Endothelial cell of umbilical vein (primary cell): ENCODE measurements at regions not wholly inside any gene's neighbourhood (a gene's known extent, or its start where the extent isn't known, plus 50 kb on each side); places are given as distances from the start of the nearest gene placed in this dataset.

Source experiments
- BruUV-seq: library from RNA; stranded (reverse); fragments of 400-500 nt; replicated peaks from 2 replicates; lab custom pipeline; 2021; lab: Mats Ljungman, UMichigan
- CTCF ChIA-PET: fragments of 300-600, 350-600 bp; sonication (Branson Sonifier 250); formaldehyde crosslinking; loops from one replicate; lab custom pipeline; 2021; ENCODE audit warnings: antibody characterized with exemption, inconsistent platforms; lab: Charles Lee
- POLR2A ChIA-PET: fragments of 300-600, 350-600 bp; sonication (Branson Sonifier 250); formaldehyde crosslinking; loops from one replicate; lab custom pipeline; 2021; ENCODE audit warnings: antibody characterized with exemption, inconsistent platforms; lab: Charles Lee
- DNase-seq: peaks from one replicate; pipeline ENCODE4 v3.0.0-alpha.2; 2011; ENCODE audit warnings: low read depth, low spot score
- FAIRE-seq: peaks from 2 replicates; lab custom pipeline; 2011; peaks lifted over from hg19 to GRCh38; lab: Jason Lieb, UNC
- H2AFZ ChIP-seq: 2 replicates; pipeline ENCODE4 v1.6.0; 2012; ENCODE audit warnings: low read depth, low read length, control low read depth, inconsistent platforms
- H3K27ac ChIP-seq: 2 replicates; pipeline ENCODE4 v1.5.1; 2011; ENCODE audit warnings: low read depth, mild to moderate bottlenecking, control low read depth, low read length, moderate library complexity; ENCODE audit not compliant: insufficient read depth
- H3K27me3 ChIP-seq, 2 experiments: 2 replicates each; pipeline versions ENCODE4 v1.6.0 to v1.6.1; 2011; ENCODE audit warnings: low read length in 2 of 2, mixed read lengths in 1 of 2; ENCODE audit not compliant: control insufficient read depth in 2 of 2, insufficient read depth in 2 of 2
- H3K36me3 ChIP-seq, 2 experiments: 2 replicates in 1 of 2; 3 replicates in 1 of 2; pipeline ENCODE4 v1.5.1; 2011; ENCODE audit warnings: low read length in 2 of 2, mild to moderate bottlenecking in 1 of 2, moderate library complexity in 1 of 2; ENCODE audit not compliant: control insufficient read depth in 2 of 2, insufficient read depth in 2 of 2; ENCODE audit errors: extremely low read depth in 1 of 2
- H3K4me1 ChIP-seq: 3 replicates; pipeline ENCODE4 v1.5.1; 2011; ENCODE audit warnings: mild to moderate bottlenecking, low read length; ENCODE audit not compliant: control insufficient read depth, insufficient read depth; ENCODE audit errors: extremely low read depth
- H3K4me2 ChIP-seq: 2 replicates; pipeline ENCODE4 v1.6.1; 2011; ENCODE audit warnings: low read length, control low read depth, mixed read lengths; ENCODE audit not compliant: insufficient read depth
- H3K4me3 ChIP-seq, 3 experiments: fragments of 200-600 bp in 1 of 3; sonication (generic), shearing (Covaris generic) in 1 of 3; replicated peaks in 1 of 3; 2 replicates each; pipeline ENCODE4 v1.5.1; 2011 to 2016; ENCODE audit warnings: control low read depth in 3 of 3, low read length in 3 of 3, mild to moderate bottlenecking in 2 of 3, inconsistent platforms in 1 of 3, low read depth in 1 of 3, moderate library complexity in 1 of 3; ENCODE audit not compliant: insufficient read depth in 1 of 3
- H3K79me2 ChIP-seq: 2 replicates; pipeline ENCODE4 v1.6.0; 2012; ENCODE audit warnings: low read length, inconsistent platforms; ENCODE audit not compliant: control insufficient read depth, insufficient read depth
- H3K9ac ChIP-seq: replicated peaks from 2 replicates; pipeline ENCODE3; 2011; ENCODE audit warnings: low read length, control low read depth; ENCODE audit not compliant: insufficient read depth; ENCODE audit errors: extremely low read depth
- H3K9me1 ChIP-seq: replicated peaks from 3 replicates; pipeline ENCODE4 v1.6.0; 2011; ENCODE audit warnings: mild to moderate bottlenecking, low read length; ENCODE audit not compliant: control insufficient read depth, insufficient read depth; ENCODE audit errors: extremely low read depth
- H3K9me3 ChIP-seq: replicated peaks from 2 replicates; pipeline ENCODE4 v1.5.1; 2012; ENCODE audit warnings: low read length, inconsistent platforms; ENCODE audit not compliant: control insufficient read depth, insufficient read depth
- H4K20me1 ChIP-seq: replicated peaks from 2 replicates; pipeline ENCODE3; 2011; ENCODE audit warnings: mild to moderate bottlenecking, low read length; ENCODE audit not compliant: control insufficient read depth, insufficient read depth; ENCODE audit errors: extremely low read depth
- CTCF ChIP-seq, 2 donors: IDR thresholded peaks; 1 replicate in 1 of 2; 2 replicates in 1 of 2; pipeline ENCODE4 v1.5.1; 2011; ENCODE audit warnings: low read length in 2 of 2, mild to moderate bottlenecking in 2 of 2, moderate library complexity in 2 of 2, control low read depth in 1 of 2, inconsistent platforms in 1 of 2, low read depth in 1 of 2; ENCODE audit not compliant: insufficient read depth in 1 of 2; ENCODE audit errors: extremely low read depth in 1 of 2
- EZH2 ChIP-seq: IDR thresholded peaks from 2 replicates; pipeline ENCODE4 v1.6.1; 2012; ENCODE audit warnings: borderline replicate concordance, low read depth, mild to moderate bottlenecking, moderate library complexity, low read length, inconsistent platforms; ENCODE audit not compliant: severe bottlenecking
- FOS ChIP-seq: IDR thresholded peaks from 2 replicates; pipeline ENCODE4 v1.6.1; 2011; ENCODE audit warnings: mild to moderate bottlenecking, low read length, moderate library complexity, borderline replicate concordance; ENCODE audit not compliant: insufficient read depth
- GATA2 ChIP-seq: IDR thresholded peaks from 2 replicates; pipeline ENCODE4 v1.7.0; 2011; ENCODE audit warnings: low read depth, mild to moderate bottlenecking, moderate library complexity, mixed read lengths, low read length; ENCODE audit not compliant: insufficient read length, insufficient read depth
- JUN ChIP-seq: IDR thresholded peaks from 2 replicates; pipeline ENCODE4 v1.6.1; 2011; ENCODE audit warnings: borderline replicate concordance, low read depth; ENCODE audit not compliant: insufficient read length, insufficient read depth
- MYC ChIP-seq: IDR thresholded peaks from one replicate; pipeline ENCODE4 v1.6.1; 2011; ENCODE audit warnings: mild to moderate bottlenecking, low read depth, low read length
- POLR2A ChIP-seq: IDR thresholded peaks from 2 replicates; pipeline ENCODE4 v1.6.1; 2012; ENCODE audit warnings: low read depth, mild to moderate bottlenecking, control low read depth, low read length
- POLR2AphosphoS5 ChIP-seq: IDR thresholded peaks from 2 replicates; pipeline ENCODE4 v1.6.1; 2012; ENCODE audit warnings: low read depth, mild to moderate bottlenecking, control low read depth, low read length, moderate library complexity; ENCODE audit not compliant: insufficient read depth
- dilution Hi-C: fragments of 300-500 bp; cut with MboI; formaldehyde crosslinking; loops from one replicate; pipeline ENCODE4 v1.15.0; 2019; ENCODE audit warnings: low sequenced_read_pairs; ENCODE audit not compliant: extremely low pct_ligation_motif_present
- intact Hi-C: fragments of 100-400 bp; cut with micrococcal nuclease; formaldehyde crosslinking; loops from one replicate; pipeline ENCODE4 v1.10.0; 2022
- TF ChIP-seq, protein P1 (sequence below): IDR thresholded peaks from 2 replicates; pipeline ENCODE4 v1.6.1; 2011; ENCODE audit not compliant: insufficient read depth, insufficient read length

DNA sequence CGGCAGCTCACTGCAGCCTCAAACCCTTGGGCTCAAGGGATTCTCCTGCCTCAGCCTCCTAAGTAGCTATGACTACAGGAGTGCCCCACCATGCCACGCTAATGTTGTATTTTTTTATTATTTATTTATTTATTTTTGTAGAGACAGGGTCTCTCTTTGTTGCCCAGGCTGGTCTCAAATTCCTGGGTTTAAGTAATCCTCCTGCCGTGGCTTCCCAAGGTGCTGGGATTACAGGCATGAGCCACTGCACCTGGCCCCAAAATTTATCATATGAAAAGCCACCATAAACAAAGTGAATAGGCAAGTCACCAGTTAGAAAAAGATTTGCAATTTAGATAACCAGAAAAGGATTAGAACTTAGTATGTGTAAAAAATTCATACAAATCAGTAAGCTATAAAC, 138.6 kb upstream of the NCK2 start:
- H4K20me1 ChIP-seq, result no peaks in the 10 kb centered on the region
- no peaks in the 10 kb centered on the region for H3K36me3 ChIP-seq
- H3K9ac ChIP-seq, result no peak overlapping the region
- DNase-seq, result no peak
- TF ChIP-seq POLR2A, result no peak
- no peak for TF ChIP-seq FOS
- TF ChIP-seq EZH2, result no peak
- no peak for TF ChIP-seq MYC
- no peak for TF ChIP-seq JUN
- TF ChIP-seq, protein P1, sequence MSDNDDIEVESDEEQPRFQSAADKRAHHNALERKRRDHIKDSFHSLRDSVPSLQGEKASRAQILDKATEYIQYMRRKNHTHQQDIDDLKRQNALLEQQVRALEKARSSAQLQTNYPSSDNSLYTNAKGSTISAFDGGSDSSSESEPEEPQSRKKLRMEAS, result no peak
- TF ChIP-seq POLR2AphosphoS5, result no peak
- no peak for TF ChIP-seq CTCF (IDR thresholded peaks at IDR 0.05; ENCODE audit: extremely low read depth in 1 of 2, insufficient read depth in 1 of 2, low read depth in 1 of 2, low read length in 2 of 2)
- TF ChIP-seq GATA2, result no peak
- no peaks in the 10 kb centered on the region for H3K9me1 ChIP-seq
- intact Hi-C loops, result no loop called here
- H3K27me3 ChIP-seq, result no peaks in the 10 kb centered on the region
- no peak overlapping the region for H3K4me2 ChIP-seq
- dilution Hi-C loops, result no loop called here
- no peaks in the 10 kb centered on the region for H3K9me3 ChIP-seq
- no peak for FAIRE-seq
- H3K4me3 ChIP-seq, result no peak overlapping the region
- CTCF ChIA-PET, result no interaction called here
- POLR2A ChIA-PET, result no interaction called here
- H3K4me1 ChIP-seq, result no peaks in the 10 kb centered on the region
- H2AFZ ChIP-seq, result no peak overlapping the region
- no peak overlapping the region for H3K27ac ChIP-seq
- H3K79me2 ChIP-seq, result no peaks in the 10 kb centered on the region
- no TSS peak for BruUV-seq
